RWPE2 (cell line): ENCODE measurements at regions not wholly inside any gene's neighbourhood (a gene's known extent, or its start where the extent isn't known, plus 50 kb on each side); places are given as distances from the start of the nearest gene placed in this dataset.
A peak's percentile ranks its signal among the peaks of the same experiment; 100 is the strongest.

ENCODE experiments used
- ATAC-seq: fragments of 200-7000 bp; cut with Tn5 transposase; 3 replicates; pipeline ENCODE4 v1.9.1; 2021; ENCODE audit warnings: low read depth
- DNase-seq: peaks from one replicate; pipeline ENCODE4 v3.0.0-alpha.2; 2020; ENCODE audit warnings: low spot score
- H3K27ac ChIP-seq: fragments of 450-650 bp; 2 replicates; pipeline ENCODE4 v1.5.1; 2017; ENCODE audit warnings: mild to moderate bottlenecking; ENCODE audit not compliant: poor library complexity, severe bottlenecking
- H3K27me3 ChIP-seq: fragments of 250-450 bp; sonication (Bioruptor Pico); 2 replicates; pipeline ENCODE4 v1.5.1; 2021; ENCODE audit warnings: mild to moderate bottlenecking, moderate library complexity; ENCODE audit not compliant: insufficient read depth, poor library complexity, severe bottlenecking
- H3K36me3 ChIP-seq: fragments of 250-450 bp; sonication (Bioruptor Pico); 2 replicates; pipeline ENCODE4 v1.5.1; 2020; ENCODE audit warnings: low read depth, mild to moderate bottlenecking, moderate library complexity
- H3K4me1 ChIP-seq: fragments of 250-450 bp; sonication (Bioruptor Pico); 2 replicates; pipeline ENCODE4 v1.5.1; 2021; ENCODE audit warnings: mild to moderate bottlenecking, moderate library complexity; ENCODE audit not compliant: insufficient read depth, poor library complexity, severe bottlenecking
- H3K4me3 ChIP-seq: fragments of 250-450 bp; sonication (Bioruptor Pico); 2 replicates; pipeline ENCODE4 v1.5.1; 2021; ENCODE audit warnings: mild to moderate bottlenecking, moderate library complexity; ENCODE audit not compliant: severe bottlenecking
- H3K9me3 ChIP-seq: fragments of 250-450 bp; sonication (Bioruptor Pico); 2 replicates; pipeline ENCODE4 v1.5.1; 2021; ENCODE audit warnings: mild to moderate bottlenecking, moderate library complexity; ENCODE audit not compliant: severe bottlenecking
- TF ChIP-seq, protein P1 (sequence below): fragments of 450-650 bp; IDR thresholded peaks from one replicate; pipeline ENCODE4 v1.5.1; 2017; ENCODE audit warnings: mild to moderate bottlenecking, moderate library complexity; ENCODE audit not compliant: poor library complexity, severe bottlenecking

DNA sequence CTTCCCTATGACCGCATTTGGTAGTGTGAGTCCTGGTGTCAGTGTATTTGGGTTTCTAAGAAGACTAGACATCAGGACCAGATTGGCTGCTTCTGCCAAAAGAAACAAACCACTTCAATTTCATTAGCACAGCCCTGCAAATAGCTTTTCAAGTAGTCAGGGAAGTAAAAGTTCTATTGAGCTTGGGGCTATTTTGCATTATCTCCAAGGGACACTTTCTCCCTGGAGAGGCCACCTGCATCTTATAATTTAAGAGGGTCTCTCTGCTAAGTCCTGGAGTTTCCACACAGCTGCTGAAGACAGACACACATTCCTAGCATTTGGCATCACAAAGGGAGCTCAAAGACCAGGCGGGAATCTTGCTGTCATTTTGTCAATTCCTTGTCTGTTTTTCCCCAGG, 141.2 kb downstream of the BMP2 start:
- no peaks in the 10 kb centered on the region for H3K27me3 ChIP-seq
- TF ChIP-seq, protein P1, sequence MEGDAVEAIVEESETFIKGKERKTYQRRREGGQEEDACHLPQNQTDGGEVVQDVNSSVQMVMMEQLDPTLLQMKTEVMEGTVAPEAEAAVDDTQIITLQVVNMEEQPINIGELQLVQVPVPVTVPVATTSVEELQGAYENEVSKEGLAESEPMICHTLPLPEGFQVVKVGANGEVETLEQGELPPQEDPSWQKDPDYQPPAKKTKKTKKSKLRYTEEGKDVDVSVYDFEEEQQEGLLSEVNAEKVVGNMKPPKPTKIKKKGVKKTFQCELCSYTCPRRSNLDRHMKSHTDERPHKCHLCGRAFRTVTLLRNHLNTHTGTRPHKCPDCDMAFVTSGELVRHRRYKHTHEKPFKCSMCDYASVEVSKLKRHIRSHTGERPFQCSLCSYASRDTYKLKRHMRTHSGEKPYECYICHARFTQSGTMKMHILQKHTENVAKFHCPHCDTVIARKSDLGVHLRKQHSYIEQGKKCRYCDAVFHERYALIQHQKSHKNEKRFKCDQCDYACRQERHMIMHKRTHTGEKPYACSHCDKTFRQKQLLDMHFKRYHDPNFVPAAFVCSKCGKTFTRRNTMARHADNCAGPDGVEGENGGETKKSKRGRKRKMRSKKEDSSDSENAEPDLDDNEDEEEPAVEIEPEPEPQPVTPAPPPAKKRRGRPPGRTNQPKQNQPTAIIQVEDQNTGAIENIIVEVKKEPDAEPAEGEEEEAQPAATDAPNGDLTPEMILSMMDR = no peak
- no peak overlapping the region for H3K27ac ChIP-seq
- ATAC-seq (no peak), DNase-seq (no peak)
- no peaks in the 10 kb centered on the region for H3K36me3 ChIP-seq
- H3K4me1 ChIP-seq = peaks cover 12% of the 10 kb centered on the region
- H3K4me3 ChIP-seq = no peak overlapping the region
- H3K9me3 ChIP-seq = no peaks in the 10 kb centered on the region

DNA sequence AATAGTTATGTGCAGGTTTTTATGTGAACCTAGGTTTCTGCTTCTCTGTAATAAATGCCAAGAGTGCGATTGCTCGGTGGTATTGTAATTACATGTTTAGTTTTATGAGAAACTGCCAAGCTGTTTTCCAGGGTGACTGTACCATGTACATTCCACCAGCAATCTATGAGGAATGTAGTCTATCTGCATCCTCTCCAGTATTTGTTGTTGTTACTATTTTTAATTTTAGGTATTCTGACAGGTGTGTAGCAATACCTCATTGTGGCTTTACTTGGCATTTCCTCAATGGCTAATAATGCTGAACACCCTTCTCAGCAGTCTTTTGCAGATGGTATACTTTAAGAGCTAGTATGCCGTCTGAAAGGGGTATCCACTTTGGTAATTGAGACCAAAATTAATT, 142.1 kb downstream of the BMP2 start:
- no peak overlapping the region for H3K4me3 ChIP-seq
- DNase-seq = no peak
- ATAC-seq = peak; percentile 92
- TF ChIP-seq, protein P1 = no peak
- peaks cover 12% of the 10 kb centered on the region for H3K4me1 ChIP-seq
- H3K27ac ChIP-seq = no peak overlapping the region
- H3K36me3 ChIP-seq = no peaks in the 10 kb centered on the region
- no peaks in the 10 kb centered on the region for H3K27me3 ChIP-seq
- no peaks in the 10 kb centered on the region for H3K9me3 ChIP-seq

DNA sequence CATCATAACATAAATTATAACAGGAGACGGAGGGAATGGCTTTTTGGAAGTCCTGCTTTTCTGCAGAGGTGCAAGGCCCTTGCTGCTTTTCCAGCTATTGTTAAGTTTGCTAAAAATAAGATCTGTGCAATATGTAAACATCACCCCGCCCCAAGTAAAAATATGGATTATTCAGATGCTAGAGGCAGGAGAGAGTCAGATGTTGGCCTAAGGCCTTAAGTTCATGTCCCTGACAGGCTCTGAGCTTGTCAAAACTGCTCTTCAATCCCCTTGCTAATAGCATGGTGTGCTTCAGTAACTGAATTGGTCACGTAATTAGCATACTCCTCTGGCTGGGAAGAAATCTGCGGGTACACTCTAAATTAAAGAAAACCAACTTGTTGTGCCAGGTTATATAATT, 147.5 kb downstream of the BMP2 start:
- no peaks in the 10 kb centered on the region for H3K27me3 ChIP-seq
- no peak for ATAC-seq
- no peak overlapping the region for H3K27ac ChIP-seq

DNA sequence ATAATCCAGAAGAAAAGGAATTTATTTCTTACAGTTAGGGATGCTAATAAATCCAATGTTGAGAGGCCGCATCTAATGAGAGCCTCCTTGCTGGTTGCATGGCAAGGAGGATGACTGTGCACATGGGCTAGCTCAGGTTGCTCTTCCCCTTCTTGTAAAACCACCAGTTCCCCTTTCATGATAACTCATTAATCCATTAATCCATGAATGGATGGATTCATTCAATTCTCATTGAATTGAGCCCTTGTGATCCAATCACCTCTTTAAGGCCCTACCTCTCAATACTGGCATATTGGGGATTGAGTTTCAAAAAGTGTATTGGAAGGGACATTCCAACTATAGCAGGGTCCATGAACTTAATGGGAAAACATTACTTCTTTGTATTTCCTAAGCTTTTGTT, 149.5 kb downstream of the BMP2 start:
- ATAC-seq (no peak), DNase-seq (no peak)
- Histone ChIP-seq H3K4me1 (peaks cover 10% of the 10 kb centered on the region), H3K27me3 (no peaks in the 10 kb centered on the region), H3K27ac (no peak overlapping the region), H3K4me3 (no peak overlapping the region), H3K9me3 (no peaks in the 10 kb centered on the region), H3K36me3 (no peaks in the 10 kb centered on the region)
- TF ChIP-seq, protein P1 = no peak

More for the DNA sequence above, 147.5 kb downstream of the BMP2 start:
- Histone ChIP-seq H3K36me3 (no peaks in the 10 kb centered on the region), H3K4me3 (no peak overlapping the region), H3K9me3 (no peaks in the 10 kb centered on the region), H3K4me1 (peaks cover under 1% of the 10 kb centered on the region)
- DNase-seq = no peak
- TF ChIP-seq, protein P1 = no peak

DNA sequence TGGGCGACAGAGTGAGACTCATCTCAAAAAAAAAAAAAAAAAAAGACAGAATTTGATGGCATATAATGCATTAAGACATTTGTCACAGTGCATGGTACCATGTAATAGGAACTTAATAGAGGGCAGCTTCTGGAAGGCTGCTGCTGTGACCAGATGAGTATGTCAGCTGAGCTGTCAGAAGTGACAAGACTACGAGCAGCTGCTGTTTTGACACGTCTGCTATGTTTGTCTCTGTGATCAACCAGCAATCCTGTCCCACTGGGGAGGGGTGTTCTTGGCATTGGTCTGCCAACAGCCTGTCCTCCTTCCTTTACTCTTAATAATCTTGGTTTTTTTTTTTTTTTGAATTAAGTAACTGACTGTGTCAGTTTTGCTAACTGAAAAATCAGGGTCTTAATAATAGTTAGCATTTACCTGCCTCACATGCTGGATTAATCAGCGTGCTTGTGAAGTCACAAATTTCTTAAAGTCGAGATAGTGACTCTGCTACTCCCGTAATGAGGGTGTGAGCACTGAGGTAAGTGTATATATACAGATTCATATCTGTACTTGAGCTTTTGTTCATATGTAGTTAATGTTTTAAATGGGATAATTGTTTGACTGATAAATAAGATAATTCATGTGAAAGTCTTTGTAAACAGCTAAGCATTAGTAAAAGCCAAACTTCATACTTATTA, 152.4 kb downstream of the BMP2 start:
- Histone ChIP-seq H3K9me3 (peaks cover 4% of the 10 kb centered on the region), H3K4me1 (peaks cover 10% of the 10 kb centered on the region), H3K27ac (no peak overlapping the region), H3K27me3 (no peaks in the 10 kb centered on the region), H3K36me3 (no peaks in the 10 kb centered on the region), H3K4me3 (no peak overlapping the region)
- DNase-seq (no peak), ATAC-seq (no peak)
- TF ChIP-seq, protein P1 = no peak
